Large intestine (tissue), 3 donors: ENCODE measurements at regions not wholly inside any gene's neighbourhood (a gene's known extent, or its start where the extent isn't known, plus 50 kb on each side); places are given as distances from the start of the nearest gene placed in this dataset.

Experiments used
- DNase-seq, 2 donors: peaks; one replicate each; pipeline versions ENCODE4 v3.0.0 to v3.0.0-alpha.2; 2013
- H3K27ac ChIP-seq: one replicate; pipeline ENCODE4 v1.5.1; 2013; ENCODE audit warnings: low read length
- H3K27me3 ChIP-seq: 2 replicates; pipeline ENCODE4 v1.6.1; 2013; ENCODE audit warnings: low read length; ENCODE audit not compliant: control insufficient read depth, insufficient read depth
- H3K36me3 ChIP-seq: 2 replicates; pipeline ENCODE4 v1.6.1; 2013; ENCODE audit warnings: low read length; ENCODE audit not compliant: control insufficient read depth, insufficient read depth
- H3K4me1 ChIP-seq: one replicate; pipeline ENCODE4 v1.6.1; 2013; ENCODE audit warnings: low read length; ENCODE audit not compliant: control insufficient read depth, insufficient read depth
- H3K4me3 ChIP-seq: one replicate; pipeline ENCODE4 v1.5.1; 2013; ENCODE audit warnings: low read length
- H3K9me3 ChIP-seq: one replicate; pipeline ENCODE4 v1.6.1; 2013; ENCODE audit warnings: mild to moderate bottlenecking, low read depth, low read length, moderate library complexity; ENCODE audit not compliant: control insufficient read depth
- WGBS: methylation state at CpG from one replicate; pipeline ENCODE4 v1.1.5; 2013; ENCODE audit warnings: low lambda C conversion rate; ENCODE audit not compliant: insufficient coverage; 5-methylcytosine and 5-hydroxymethylcytosine counted together

GRCh38 chr12:89844539-89844938 lies 135.9 kb upstream of the ATP2B1 start:
- Histone ChIP-seq H3K27me3 (no peaks in the 10 kb centered on the region), H3K36me3 (no peaks in the 10 kb centered on the region), H3K9me3 (no peaks in the 10 kb centered on the region), H3K4me1 (no peaks in the 10 kb centered on the region), H3K27ac (no peak overlapping the region), H3K4me3 (no peak overlapping the region)
- no CpG with 5 or more reads among the region's 1 CpG for WGBS
- no peak for DNase-seq

- no peaks in the 10 kb centered on the region for H3K4me1 ChIP-seq
- no peak for DNase-seq
- no peak overlapping the region for H3K27ac ChIP-seq
- no peaks in the 10 kb centered on the region for H3K36me3 ChIP-seq
- H3K9me3 ChIP-seq: no peaks in the 10 kb centered on the region
- H3K4me3 ChIP-seq: no peak overlapping the region
- 76% methylated on average over 2 of the region's 4 CpGs for WGBS
- no peaks in the 10 kb centered on the region for H3K27me3 ChIP-seq
These were observed 131.7 kb upstream of the ATP2B1 start for GRCh38 chr12:89840162-89840922.

- 38% methylated on average over 1 of the region's 2 CpGs for WGBS
- Histone ChIP-seq H3K4me3 (no peak overlapping the region), H3K27me3 (no peaks in the 10 kb centered on the region), H3K4me1 (no peaks in the 10 kb centered on the region), H3K36me3 (no peaks in the 10 kb centered on the region), H3K9me3 (no peaks in the 10 kb centered on the region), H3K27ac (no peak overlapping the region)
- DNase-seq: no peak
These were observed 130.8 kb upstream of the ATP2B1 start for GRCh38 chr12:89839444-89839843.

- H3K36me3 ChIP-seq: no peaks in the 10 kb centered on the region
- no peaks in the 10 kb centered on the region for H3K9me3 ChIP-seq
- no peak for DNase-seq
- WGBS: 100% methylated on average over 1 of the region's 1 CpG
- no peaks in the 10 kb centered on the region for H3K27me3 ChIP-seq
- H3K4me1 ChIP-seq: no peaks in the 10 kb centered on the region
- H3K27ac ChIP-seq: no peak overlapping the region
- H3K4me3 ChIP-seq: no peak overlapping the region
These were observed 130.2 kb upstream of the ATP2B1 start for GRCh38 chr12:89838833-89839232.

GRCh38 chr12:89836026-89836425 lies 127.4 kb upstream of the ATP2B1 start:
- H3K36me3 ChIP-seq: no peaks in the 10 kb centered on the region
- no peak overlapping the region for H3K27ac ChIP-seq
- no peaks in the 10 kb centered on the region for H3K9me3 ChIP-seq
- no peak for DNase-seq
- H3K27me3 ChIP-seq: no peaks in the 10 kb centered on the region
- H3K4me3 ChIP-seq: no peak overlapping the region
- no CpG with 5 or more reads among the region's 1 CpG for WGBS
- H3K4me1 ChIP-seq: no peaks in the 10 kb centered on the region

GRCh38 chr12:89834676-89835075 lies 126.0 kb upstream of the ATP2B1 start:
- no peak for DNase-seq
- Histone ChIP-seq H3K4me1 (no peaks in the 10 kb centered on the region), H3K27ac (no peak overlapping the region), H3K36me3 (no peaks in the 10 kb centered on the region), H3K9me3 (no peaks in the 10 kb centered on the region), H3K4me3 (no peak overlapping the region), H3K27me3 (no peaks in the 10 kb centered on the region)
- no CpG with 5 or more reads among the region's 1 CpG for WGBS

- H3K4me1 ChIP-seq: no peaks in the 10 kb centered on the region
- no peak for DNase-seq
- H3K9me3 ChIP-seq: no peaks in the 10 kb centered on the region
- H3K36me3 ChIP-seq: no peaks in the 10 kb centered on the region
- no CpG with 5 or more reads among the region's 1 CpG for WGBS
- H3K27me3 ChIP-seq: no peaks in the 10 kb centered on the region
- no peak overlapping the region for H3K4me3 ChIP-seq
- no peak overlapping the region for H3K27ac ChIP-seq
These were observed 125.0 kb upstream of the ATP2B1 start for GRCh38 chr12:89833337-89834252.

- Histone ChIP-seq H3K9me3 (no peaks in the 10 kb centered on the region), H3K27ac (no peak overlapping the region), H3K4me3 (no peak overlapping the region), H3K36me3 (no peaks in the 10 kb centered on the region), H3K4me1 (no peaks in the 10 kb centered on the region), H3K27me3 (no peaks in the 10 kb centered on the region)
- WGBS: no CpG with 5 or more reads among the region's 2 CpGs
- DNase-seq: no peak
These were observed 123.7 kb upstream of the ATP2B1 start for GRCh38 chr12:89832336-89832735.

GRCh38 chr12:89831310-89832095 lies 122.9 kb upstream of the ATP2B1 start:
- 76% methylated on average over 2 of the region's 5 CpGs for WGBS
- H3K27ac ChIP-seq: no peak overlapping the region
- H3K36me3 ChIP-seq: no peaks in the 10 kb centered on the region
- H3K27me3 ChIP-seq: no peaks in the 10 kb centered on the region
- H3K4me1 ChIP-seq: no peaks in the 10 kb centered on the region
- H3K4me3 ChIP-seq: no peak overlapping the region
- no peak for DNase-seq
- H3K9me3 ChIP-seq: no peaks in the 10 kb centered on the region

- no peaks in the 10 kb centered on the region for H3K9me3 ChIP-seq
- no peak for DNase-seq
- H3K4me3 ChIP-seq: no peak overlapping the region
- no peaks in the 10 kb centered on the region for H3K36me3 ChIP-seq
- H3K27me3 ChIP-seq: no peaks in the 10 kb centered on the region
- no peaks in the 10 kb centered on the region for H3K4me1 ChIP-seq
- H3K27ac ChIP-seq: no peak overlapping the region
- WGBS: 83% methylated on average over 1 of the region's 2 CpGs
These were observed 120.9 kb upstream of the ATP2B1 start for GRCh38 chr12:89829434-89829975.
